NCI-H510A (cell line): ENCODE measurements at regions not wholly inside any gene's neighbourhood (a gene's known extent, or its start where the extent isn't known, plus 50 kb on each side); places are given as distances from the start of the nearest gene placed in this dataset.
A peak's percentile ranks its signal among the peaks of the same experiment; 100 is the strongest.
"Not testable (repeated sequence)": the region's sequence is repeated elsewhere in the genome, so short reads cannot be mapped to it uniquely, and the experiment has no call there.

ENCODE experiments used
- DNase-seq: peaks from one replicate; lab custom pipeline; 2025; lab: John Stamatoyannopoulos, UW

GRCh38 chr6:180091-180694 lies 112.1 kb upstream of the DUSP22 start:
- DNase-seq: not testable (repeated sequence)

GRCh38 chr6:181049-181654 lies 111.1 kb upstream of the DUSP22 start:
- DNase-seq: no peak

GRCh38 chr6:183668-184067 lies 108.6 kb upstream of the DUSP22 start:
- DNase-seq: no peak

GRCh38 chr6:184161-184700 lies 108.1 kb upstream of the DUSP22 start:
- DNase-seq: no peak

GRCh38 chr6:186340-186965 lies 105.8 kb upstream of the DUSP22 start:
- no peak for DNase-seq

GRCh38 chr6:187210-187861 lies 105.0 kb upstream of the DUSP22 start:
- no peak for DNase-seq

GRCh38 chr6:188821-189655 lies 103.2 kb upstream of the DUSP22 start:
- peak; percentile 3 for DNase-seq

GRCh38 chr6:189676-190075 lies 102.6 kb upstream of the DUSP22 start:
- no peak for DNase-seq

- DNase-seq: no peak
These were observed 101.5 kb upstream of the DUSP22 start for GRCh38 chr6:190596-191395.

- DNase-seq: no peak
These were observed 100.6 kb upstream of the DUSP22 start for GRCh38 chr6:191487-192312.

- no peak for DNase-seq
These were observed 100.0 kb upstream of the DUSP22 start for GRCh38 chr6:192313-192664.

GRCh38 chr6:193180-193579 lies 99.1 kb upstream of the DUSP22 start:
- DNase-seq: no peak

- DNase-seq: no peak
These were observed 98.4 kb upstream of the DUSP22 start for GRCh38 chr6:193773-194310.

GRCh38 chr6:195861-196360 lies 96.4 kb upstream of the DUSP22 start:
- DNase-seq: no peak

GRCh38 chr6:196543-196942 lies 95.7 kb upstream of the DUSP22 start:
- DNase-seq: no peak

- DNase-seq: no peak
These were observed 88.6 kb upstream of the DUSP22 start for GRCh38 chr6:203661-204060.

- no peak for DNase-seq
These were observed 86.0 kb upstream of the DUSP22 start for GRCh38 chr6:206264-206663.

- no peak for DNase-seq
These were observed 83.9 kb upstream of the DUSP22 start for GRCh38 chr6:208364-208763.

- no peak for DNase-seq
These were observed 83.3 kb upstream of the DUSP22 start for GRCh38 chr6:208938-209337.
